HAP-1 (cell line): ENCODE measurements at regions not wholly inside any gene's neighbourhood (a gene's known extent, or its start where the extent isn't known, plus 50 kb on each side); places are given as distances from the start of the nearest gene placed in this dataset.

Experiments used
- DNase-seq, 2 experiments: peaks; one replicate each; pipeline ENCODE4 v3.0.0-alpha.2; 2016 to 2020; ENCODE audit warnings: low spot score in 2 of 2
- H3K27me3 ChIP-seq: fragments of 250-450 bp; sonication (Bioruptor Pico); 2 replicates; pipeline ENCODE4 v1.5.1; 2020; ENCODE audit warnings: low read depth, mild to moderate bottlenecking, moderate library complexity
- H3K36me3 ChIP-seq: fragments of 250-450 bp; sonication (Bioruptor Pico); replicated peaks from 2 replicates; pipeline ENCODE4 v1.5.1; 2020; ENCODE audit warnings: mild to moderate bottlenecking
- H3K4me1 ChIP-seq: fragments of 250-450 bp; sonication (Bioruptor Pico); 2 replicates; pipeline ENCODE4 v1.5.1; 2020; ENCODE audit warnings: mild to moderate bottlenecking
- H3K4me3 ChIP-seq: fragments of 250-450 bp; sonication (Bioruptor Pico); 2 replicates; pipeline ENCODE4 v1.5.1; 2020; ENCODE audit warnings: mild to moderate bottlenecking, moderate library complexity
- H3K9me3 ChIP-seq: fragments of 250-450 bp; sonication (Bioruptor Pico); 2 replicates; pipeline ENCODE4 v1.5.1; 2020; ENCODE audit warnings: mild to moderate bottlenecking, moderate library complexity
- in situ Hi-C: fragments of 300-500 bp; cut with MboI; formaldehyde crosslinking; loops from 3 replicates; pipeline ENCODE4 v1.14.3; 2020; ENCODE audit warnings: low sequenced_read_pairs, inconsistent platforms, mixed read lengths

DNA sequence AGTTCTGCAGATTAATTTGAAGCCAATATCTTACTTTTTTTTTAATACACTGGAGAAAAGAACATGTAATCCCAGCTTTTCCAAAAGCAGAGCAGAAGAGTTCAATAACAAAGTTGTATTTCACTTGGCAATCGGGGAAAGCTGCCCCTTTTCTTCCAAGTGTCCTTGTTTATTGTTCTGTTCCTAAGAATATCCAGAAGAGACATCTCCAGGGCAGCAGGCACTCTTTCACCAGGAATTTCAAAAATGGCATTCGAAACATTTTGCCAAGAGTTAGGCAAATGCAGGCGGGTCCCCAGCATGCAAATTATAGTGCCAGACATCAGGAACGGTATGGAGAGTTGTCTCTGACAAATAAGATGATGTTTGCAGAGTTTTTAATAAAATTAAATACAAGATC, 494.5 kb downstream of the BCOR start:
- no peaks in the 10 kb centered on the region for H3K4me1 ChIP-seq
- no peak for DNase-seq
- no peaks in the 10 kb centered on the region for H3K27me3 ChIP-seq
- H3K36me3 ChIP-seq: no peaks in the 10 kb centered on the region
- in situ Hi-C loops: no loop called here
- H3K4me3 ChIP-seq: no peak overlapping the region
- no peaks in the 10 kb centered on the region for H3K9me3 ChIP-seq

DNA sequence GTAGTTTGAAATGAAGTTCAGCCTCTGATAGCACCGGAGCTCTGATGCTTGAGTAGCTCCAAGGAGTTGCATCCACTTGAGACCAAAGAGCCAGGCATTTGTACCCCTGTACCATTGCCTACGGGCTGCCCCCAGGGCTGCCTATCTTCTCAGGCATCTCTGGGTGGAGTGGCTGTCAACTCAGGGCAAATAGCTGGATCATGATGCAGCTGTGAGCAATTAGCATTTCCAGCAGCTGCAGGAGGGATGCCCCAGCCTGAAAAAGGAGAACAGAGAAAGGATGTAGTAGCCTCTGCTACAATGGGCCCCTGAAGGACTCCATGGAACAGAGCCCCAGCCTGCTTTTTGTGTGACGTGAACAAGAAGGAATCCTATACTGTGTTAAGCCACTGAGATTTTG, 492.6 kb downstream of the BCOR start:
- Histone ChIP-seq H3K4me3 (no peak overlapping the region), H3K4me1 (no peaks in the 10 kb centered on the region), H3K27me3 (no peaks in the 10 kb centered on the region), H3K9me3 (no peaks in the 10 kb centered on the region), H3K36me3 (no peaks in the 10 kb centered on the region)
- in situ Hi-C loops: no loop called here
- no peak for DNase-seq

DNA sequence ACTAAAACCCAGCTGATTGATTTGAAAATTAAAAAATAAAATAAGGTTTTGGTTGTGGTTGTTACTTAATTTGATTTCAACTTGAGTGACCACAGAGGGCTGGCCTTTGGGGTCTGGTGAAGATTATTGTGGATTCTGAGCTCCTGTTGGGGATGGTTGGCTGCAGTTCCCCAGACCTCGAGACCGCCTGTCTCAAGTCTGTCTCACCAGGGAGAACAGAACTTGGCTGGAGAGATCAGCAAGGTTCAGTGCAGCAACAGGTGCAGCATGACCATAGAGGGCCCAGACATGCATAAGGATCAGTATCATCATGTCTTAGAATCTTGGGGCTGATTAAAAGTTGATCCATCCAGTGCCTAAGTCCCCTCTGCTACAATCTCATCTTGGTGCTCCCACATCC, 491.9 kb downstream of the BCOR start:
- in situ Hi-C loops: no loop called here
- no peaks in the 10 kb centered on the region for H3K9me3 ChIP-seq
- no peaks in the 10 kb centered on the region for H3K4me1 ChIP-seq
- DNase-seq: no peak
- H3K36me3 ChIP-seq: no peaks in the 10 kb centered on the region
- no peaks in the 10 kb centered on the region for H3K27me3 ChIP-seq
- no peak overlapping the region for H3K4me3 ChIP-seq

DNA sequence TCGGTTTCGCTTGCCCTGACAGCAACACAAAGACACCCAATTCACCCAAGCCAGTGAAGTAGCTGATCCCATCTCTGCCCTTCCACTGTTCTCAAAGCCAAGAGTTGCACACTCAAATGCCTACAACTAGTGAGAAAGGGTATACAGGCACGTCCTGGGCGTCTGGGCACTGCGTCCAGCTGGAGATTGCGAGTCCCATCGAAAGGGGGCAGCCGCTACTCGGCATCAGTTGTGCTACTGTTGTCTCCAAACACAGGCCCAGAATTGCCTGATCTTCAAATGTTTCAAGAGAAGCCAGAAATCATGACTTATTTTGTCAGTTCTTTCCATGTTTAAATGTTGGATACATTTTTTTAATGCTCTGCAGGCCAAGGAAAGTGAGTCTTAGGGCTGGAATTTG, 487.8 kb downstream of the BCOR start:
- H3K9me3 ChIP-seq: no peaks in the 10 kb centered on the region
- no peak overlapping the region for H3K4me3 ChIP-seq
- no peak for DNase-seq
- H3K36me3 ChIP-seq: no peaks in the 10 kb centered on the region
- no peaks in the 10 kb centered on the region for H3K27me3 ChIP-seq
- H3K4me1 ChIP-seq: peaks cover 3% of the 10 kb centered on the region
- in situ Hi-C loops: no loop called here

DNA sequence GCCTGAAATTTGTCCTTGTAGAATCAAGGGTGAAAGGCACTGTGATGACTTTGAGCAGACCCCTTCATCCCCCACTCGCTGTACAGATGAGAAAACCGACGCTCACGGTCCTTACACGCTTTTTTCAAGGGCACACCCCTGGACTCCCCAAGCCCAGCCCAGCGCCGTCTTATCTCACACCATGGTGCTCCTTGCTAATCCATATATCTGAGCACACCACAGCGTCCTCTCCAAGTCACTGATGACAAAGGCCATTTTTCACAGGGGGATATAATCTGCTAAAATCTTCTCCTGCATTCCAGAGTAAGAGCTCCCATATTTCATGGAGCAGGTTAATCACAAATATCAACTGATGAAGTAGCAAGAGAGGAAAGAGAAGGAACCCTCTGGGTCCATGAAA, 486.3 kb downstream of the BCOR start:
- Histone ChIP-seq H3K27me3 (no peaks in the 10 kb centered on the region), H3K4me3 (no peak overlapping the region), H3K4me1 (peaks cover 3% of the 10 kb centered on the region), H3K36me3 (no peaks in the 10 kb centered on the region), H3K9me3 (no peaks in the 10 kb centered on the region)
- no peak for DNase-seq
- in situ Hi-C loops: no loop called here

DNA sequence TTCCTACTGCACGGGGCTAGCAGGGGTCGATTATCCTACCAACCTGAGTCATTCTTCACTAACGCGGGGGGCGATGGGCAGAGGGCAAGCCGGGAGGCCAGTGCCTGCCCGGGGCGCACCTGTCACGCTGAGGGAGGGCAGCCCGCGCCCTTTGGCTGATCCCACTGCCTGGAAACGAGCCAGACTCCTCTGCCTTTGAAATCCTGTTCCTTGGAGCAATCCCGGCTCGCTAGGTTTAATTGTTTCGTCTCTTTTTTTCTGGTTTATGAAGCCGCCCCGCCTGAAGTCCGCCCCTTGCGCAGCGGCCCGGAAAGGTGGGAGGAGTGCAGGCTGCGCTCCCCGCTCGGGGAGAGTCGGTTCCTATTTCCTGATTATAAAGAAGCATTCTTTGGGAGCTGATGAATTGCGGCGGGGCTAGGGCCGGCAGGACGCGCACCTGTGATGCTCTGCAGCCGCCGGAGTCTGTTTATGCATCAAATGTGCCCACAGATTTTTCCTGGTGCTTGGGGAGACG, 484.2 kb downstream of the BCOR start:
- DNase-seq: peak; percentile 61 to 80

DNA sequence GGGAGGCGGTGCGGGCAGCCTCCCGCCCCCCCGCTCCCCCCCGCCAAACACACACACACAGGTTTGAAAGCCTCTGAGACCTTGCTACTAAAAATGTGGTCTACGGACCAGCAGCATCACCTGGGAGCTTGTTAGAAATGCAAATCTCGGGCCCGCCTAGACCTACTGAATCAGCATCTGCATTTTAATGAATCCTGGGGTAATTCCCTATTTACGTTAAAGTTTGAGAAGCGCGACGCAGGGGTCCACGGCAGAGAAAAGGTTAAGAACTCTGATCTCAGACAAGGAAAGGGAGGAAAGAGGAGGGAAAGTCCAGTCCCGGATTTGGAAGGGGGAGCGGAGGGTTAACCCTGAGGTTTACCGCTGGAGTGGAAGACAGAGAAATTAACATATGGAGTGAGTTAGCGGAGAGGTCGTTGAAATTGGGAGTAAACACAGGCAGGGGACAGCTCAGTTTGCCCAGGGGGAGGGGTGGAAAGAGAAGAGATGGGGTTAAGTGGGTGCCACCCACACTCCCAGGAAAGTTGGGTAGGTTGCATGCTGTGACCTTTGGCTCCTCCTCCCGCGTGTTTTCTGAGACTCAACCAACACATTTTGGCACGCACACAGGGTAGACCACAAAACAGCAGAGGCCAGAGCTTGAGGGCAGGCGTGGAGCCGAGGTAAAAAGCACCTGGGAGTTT, 483.6 kb downstream of the BCOR start:
- peaks cover 3% of the 10 kb centered on the region for H3K4me1 ChIP-seq
- peak overlapping the region; percentile 24 for H3K4me3 ChIP-seq
- in situ Hi-C loops: no loop called here
- no peaks in the 10 kb centered on the region for H3K27me3 ChIP-seq
- H3K9me3 ChIP-seq: no peaks in the 10 kb centered on the region
- no peaks in the 10 kb centered on the region for H3K36me3 ChIP-seq
- peak in 1 of 2 experiments; percentile 7 for DNase-seq

More for the DNA sequence above, 484.2 kb downstream of the BCOR start:
- Histone ChIP-seq H3K4me1 (peaks cover 3% of the 10 kb centered on the region), H3K9me3 (no peaks in the 10 kb centered on the region), H3K36me3 (no peaks in the 10 kb centered on the region), H3K4me3 (peak overlapping the region; percentile 24), H3K27me3 (no peaks in the 10 kb centered on the region)
- in situ Hi-C loops: no loop called here

DNA sequence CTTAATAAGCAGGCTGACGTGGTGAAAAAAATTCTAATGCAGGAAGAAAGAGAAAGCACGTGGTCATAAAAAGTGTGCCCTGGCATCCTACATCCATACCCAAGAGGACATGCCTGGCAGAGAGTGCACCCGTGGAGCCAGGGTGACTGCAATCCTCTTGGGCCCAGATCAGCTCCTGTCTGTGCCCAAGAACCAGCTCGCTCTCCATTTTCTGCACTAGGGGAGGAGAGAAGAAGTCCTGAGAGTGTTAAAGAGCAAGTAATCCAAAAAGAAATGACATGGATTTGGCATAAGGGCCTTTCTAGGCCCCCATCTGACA, 483.1 kb downstream of the BCOR start:
- Histone ChIP-seq H3K4me3 (no peak overlapping the region), H3K27me3 (no peaks in the 10 kb centered on the region), H3K4me1 (peaks cover 3% of the 10 kb centered on the region), H3K9me3 (no peaks in the 10 kb centered on the region), H3K36me3 (no peaks in the 10 kb centered on the region)
- no peak for DNase-seq
- in situ Hi-C loops: no loop called here

DNA sequence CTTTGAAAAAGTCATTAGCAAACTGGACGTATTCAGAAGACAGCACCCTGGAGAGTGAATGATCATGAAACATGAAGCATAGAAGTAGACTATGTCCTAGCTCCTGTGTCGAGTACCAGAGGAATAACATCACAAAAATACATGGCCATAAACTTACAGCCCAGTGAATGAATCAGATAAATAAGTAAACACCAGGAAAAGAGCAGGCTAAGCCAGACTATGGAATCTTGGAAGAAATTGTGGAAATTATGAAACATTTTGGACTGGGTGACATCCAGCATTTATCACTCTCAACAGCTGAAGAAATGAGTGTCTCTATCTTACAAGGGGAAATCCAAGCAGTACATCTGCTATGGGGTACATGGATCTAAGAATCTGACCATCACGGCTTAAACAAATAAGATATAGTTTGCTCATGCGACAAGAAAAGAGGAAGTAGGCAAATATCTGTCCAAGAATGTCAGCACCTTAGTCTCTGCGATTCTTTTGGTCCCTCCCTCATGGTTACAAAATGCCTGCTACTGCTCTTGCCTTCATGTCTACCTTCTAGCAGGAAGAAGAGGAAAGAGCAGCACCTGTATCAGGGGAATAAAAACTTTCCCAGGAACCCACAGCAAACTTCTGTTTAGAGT, 481.5 kb downstream of the BCOR start:
- Histone ChIP-seq H3K27me3 (no peaks in the 10 kb centered on the region), H3K4me1 (peaks cover 3% of the 10 kb centered on the region), H3K36me3 (no peaks in the 10 kb centered on the region), H3K9me3 (no peaks in the 10 kb centered on the region), H3K4me3 (no peak overlapping the region)
- in situ Hi-C loops: no loop called here
- no peak for DNase-seq

DNA sequence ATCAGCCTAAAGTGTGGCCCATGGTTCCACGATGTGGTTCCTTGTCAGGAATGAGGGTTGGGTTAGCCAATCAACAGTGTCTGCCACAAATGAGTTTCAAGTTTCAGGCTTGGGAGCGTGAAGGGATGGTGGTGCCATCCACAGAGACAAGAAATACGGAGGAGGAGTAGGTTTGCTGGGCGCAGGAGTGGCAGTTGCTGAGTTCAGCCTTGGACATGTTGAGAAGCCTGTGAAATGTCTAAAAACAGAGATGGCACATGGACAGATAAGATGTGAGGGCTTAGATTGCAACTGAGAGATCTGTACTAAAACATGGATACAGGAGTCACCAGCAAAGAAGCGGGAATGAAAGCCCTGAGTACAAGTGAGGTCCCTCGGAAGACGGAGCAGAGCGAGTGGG, 481.0 kb downstream of the BCOR start:
- Histone ChIP-seq H3K27me3 (no peaks in the 10 kb centered on the region), H3K9me3 (no peaks in the 10 kb centered on the region), H3K4me1 (peaks cover 3% of the 10 kb centered on the region), H3K36me3 (no peaks in the 10 kb centered on the region), H3K4me3 (no peak overlapping the region)
- DNase-seq: no peak
- in situ Hi-C loops: no loop called here

DNA sequence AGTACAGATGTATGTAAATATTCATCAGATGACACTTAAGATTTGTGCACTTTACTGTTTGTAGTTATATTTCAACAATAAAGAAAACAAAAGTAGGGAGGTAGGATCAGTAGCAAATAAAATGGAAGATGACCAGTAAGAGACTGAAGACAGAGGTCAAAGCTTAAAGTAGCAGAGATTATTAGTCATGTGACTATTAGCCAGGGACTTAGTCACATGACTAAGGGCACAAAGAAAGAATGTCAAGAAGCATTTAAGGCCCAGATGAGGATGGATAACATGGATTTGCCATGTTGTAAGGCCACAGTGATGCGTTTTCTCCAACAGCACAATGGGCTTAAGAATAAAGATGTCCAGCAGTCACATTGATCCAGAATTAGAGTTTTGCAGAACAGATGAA, 479.6 kb downstream of the BCOR start:
- H3K9me3 ChIP-seq: no peaks in the 10 kb centered on the region
- H3K36me3 ChIP-seq: no peaks in the 10 kb centered on the region
- H3K27me3 ChIP-seq: no peaks in the 10 kb centered on the region
- peaks cover 3% of the 10 kb centered on the region for H3K4me1 ChIP-seq
- no peak for DNase-seq
- no peak overlapping the region for H3K4me3 ChIP-seq
- in situ Hi-C loops: no loop called here

DNA sequence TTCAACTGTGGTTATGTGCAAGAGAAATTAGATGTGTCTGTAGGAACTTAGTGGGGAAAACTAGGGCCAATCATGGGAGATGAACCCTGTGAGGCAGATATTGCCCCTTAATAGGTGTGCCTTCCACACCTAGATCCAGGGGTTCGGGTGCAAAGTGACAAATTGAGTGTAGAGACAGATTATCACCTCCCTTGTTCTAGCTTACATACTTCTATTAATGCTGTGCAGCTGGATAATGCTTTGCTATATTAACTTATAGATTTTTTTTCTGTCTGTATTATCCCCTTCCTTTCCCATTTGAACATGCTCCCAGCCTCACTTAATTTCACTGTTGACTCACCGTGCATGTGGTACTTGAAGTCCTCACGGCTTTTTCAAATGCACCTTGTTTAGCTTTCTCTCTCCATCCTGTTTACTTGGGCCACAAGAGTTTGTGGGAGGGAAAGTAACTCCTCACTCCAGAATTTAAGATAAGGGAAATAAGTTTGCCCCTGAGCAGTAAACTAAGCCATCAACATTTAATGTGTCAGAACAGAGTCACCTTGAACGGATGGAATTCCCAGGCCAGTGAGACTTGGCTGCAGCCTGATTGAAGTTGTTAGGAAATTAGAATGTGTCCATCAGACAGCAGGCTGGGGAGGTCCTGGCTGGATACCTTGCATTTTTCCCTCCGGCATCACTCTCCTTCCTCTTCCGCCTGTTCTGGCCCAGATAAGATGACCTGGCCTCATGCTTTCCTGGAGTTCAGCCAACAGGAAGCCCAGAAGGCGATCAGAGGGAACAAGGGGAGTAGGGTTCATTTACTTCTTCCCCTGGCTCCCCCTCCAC, 478.4 kb downstream of the BCOR start:
- in situ Hi-C loops: no loop called here
- no peaks in the 10 kb centered on the region; the same call in 1 of the 2 replicates for H3K4me1 ChIP-seq
- no peaks in the 10 kb centered on the region for H3K27me3 ChIP-seq
- no peak for DNase-seq
- H3K4me3 ChIP-seq: no peak overlapping the region
- no peaks in the 10 kb centered on the region for H3K9me3 ChIP-seq
- no peaks in the 10 kb centered on the region for H3K36me3 ChIP-seq

DNA sequence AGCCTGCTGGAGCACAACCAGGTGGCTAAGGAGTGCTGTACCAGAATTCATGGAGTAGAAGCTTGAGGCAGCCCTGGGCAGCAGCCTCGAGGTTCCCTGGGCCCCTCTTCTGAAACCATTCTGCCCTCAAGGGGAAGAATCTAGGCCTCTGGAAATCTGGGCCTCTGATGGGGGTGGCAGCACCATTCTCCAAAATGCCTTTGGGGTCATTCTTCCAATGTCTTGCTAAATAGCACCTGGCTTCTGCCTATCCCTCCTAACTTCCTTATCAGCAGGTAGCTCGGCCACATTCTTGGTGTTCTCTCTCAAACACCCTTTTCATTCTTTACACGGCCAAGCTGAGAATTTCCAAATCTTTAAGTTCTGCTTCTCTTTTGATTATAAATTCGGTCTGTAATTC, 473.6 kb downstream of the BCOR start:
- Histone ChIP-seq H3K27me3 (no peaks in the 10 kb centered on the region), H3K9me3 (no peaks in the 10 kb centered on the region), H3K4me1 (no peaks in the 10 kb centered on the region), H3K4me3 (no peak overlapping the region), H3K36me3 (no peaks in the 10 kb centered on the region)
- DNase-seq: no peak
- in situ Hi-C loops: no loop called here

DNA sequence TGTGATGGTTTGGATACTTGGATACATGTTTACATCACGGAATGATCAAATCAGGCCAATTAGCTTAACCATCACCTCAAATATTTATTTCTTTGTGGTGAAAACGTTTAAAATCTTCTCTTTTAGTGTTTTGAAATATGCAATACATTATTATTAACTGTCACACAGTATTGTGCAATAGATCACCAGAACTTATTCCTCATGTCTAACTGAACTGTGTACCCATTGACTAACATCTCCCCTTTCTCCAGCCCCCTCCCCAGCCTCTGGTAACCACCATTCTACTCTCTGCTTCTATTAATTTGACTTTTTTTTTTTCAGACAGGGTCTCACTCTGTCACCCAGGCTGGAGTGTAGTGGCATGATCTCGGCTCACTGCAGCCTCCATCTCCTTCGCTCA, 471.9 kb downstream of the BCOR start:
- Histone ChIP-seq H3K4me3 (no peak overlapping the region), H3K4me1 (no peaks in the 10 kb centered on the region), H3K9me3 (no peaks in the 10 kb centered on the region), H3K36me3 (no peaks in the 10 kb centered on the region), H3K27me3 (no peaks in the 10 kb centered on the region)
- DNase-seq: no peak
- in situ Hi-C loops: no loop called here
